Left ventricle myocardium inferior (tissue), 1 donor: ENCODE measurements at regions not wholly inside any gene's neighbourhood (a gene's known extent, or its start where the extent isn't known, plus 50 kb on each side); places are given as distances from the start of the nearest gene placed in this dataset.

Experiments
- DNase-seq: peaks from one replicate; pipeline ENCODE4 v3.0.0-alpha.2; 2020
- H3K27ac ChIP-seq: fragments of 200-600 bp; replicated peaks from 2 replicates; pipeline ENCODE4 v1.8.0; 2021
- H3K27me3 ChIP-seq: fragments of 200-600 bp; 2 replicates; pipeline ENCODE4 v1.8.0; 2021; ENCODE audit warnings: low read depth
- H3K36me3 ChIP-seq: fragments of 200-600 bp; 2 replicates; pipeline ENCODE4 v1.8.0; 2021
- H3K4me1 ChIP-seq: fragments of 200-600 bp; 2 replicates; pipeline ENCODE4 v1.8.0; 2021
- H3K4me3 ChIP-seq: fragments of 200-600 bp; 2 replicates; pipeline ENCODE4 v1.8.0; 2021; ENCODE audit warnings: mild to moderate bottlenecking, moderate library complexity
- H3K9me3 ChIP-seq: fragments of 200-600 bp; replicated peaks from 2 replicates; pipeline ENCODE4 v1.8.0; 2021
- intact Hi-C: fragments of 100-400 bp; cut with micrococcal nuclease; formaldehyde crosslinking; loops from one replicate; pipeline ENCODE4 v1.11.0; 2022
- TF ChIP-seq, protein P1 (sequence below): fragments of 200-600 bp; IDR thresholded peaks from 2 replicates; pipeline ENCODE4 v1.8.0; 2021; ENCODE audit warnings: antibody characterized with exemption, mild to moderate bottlenecking, borderline replicate concordance
- donor health status: DM: no; HTN: yes; CAD: no; lungs with severe emphysema.

- Histone ChIP-seq H3K4me1 (no peaks in the 10 kb centered on the region), H3K27ac (no peak overlapping the region), H3K27me3 (peaks cover 6% of the 10 kb centered on the region), H3K9me3 (no peaks in the 10 kb centered on the region), H3K36me3 (no peaks in the 10 kb centered on the region), H3K4me3 (no peak overlapping the region)
- intact Hi-C loops, result loop anchor here (2.0 kb wide), 1 partner anchor 25 kb away; no protein-coding TSS in a partner anchor
- DNase-seq, result no peak
- TF ChIP-seq, protein P1, sequence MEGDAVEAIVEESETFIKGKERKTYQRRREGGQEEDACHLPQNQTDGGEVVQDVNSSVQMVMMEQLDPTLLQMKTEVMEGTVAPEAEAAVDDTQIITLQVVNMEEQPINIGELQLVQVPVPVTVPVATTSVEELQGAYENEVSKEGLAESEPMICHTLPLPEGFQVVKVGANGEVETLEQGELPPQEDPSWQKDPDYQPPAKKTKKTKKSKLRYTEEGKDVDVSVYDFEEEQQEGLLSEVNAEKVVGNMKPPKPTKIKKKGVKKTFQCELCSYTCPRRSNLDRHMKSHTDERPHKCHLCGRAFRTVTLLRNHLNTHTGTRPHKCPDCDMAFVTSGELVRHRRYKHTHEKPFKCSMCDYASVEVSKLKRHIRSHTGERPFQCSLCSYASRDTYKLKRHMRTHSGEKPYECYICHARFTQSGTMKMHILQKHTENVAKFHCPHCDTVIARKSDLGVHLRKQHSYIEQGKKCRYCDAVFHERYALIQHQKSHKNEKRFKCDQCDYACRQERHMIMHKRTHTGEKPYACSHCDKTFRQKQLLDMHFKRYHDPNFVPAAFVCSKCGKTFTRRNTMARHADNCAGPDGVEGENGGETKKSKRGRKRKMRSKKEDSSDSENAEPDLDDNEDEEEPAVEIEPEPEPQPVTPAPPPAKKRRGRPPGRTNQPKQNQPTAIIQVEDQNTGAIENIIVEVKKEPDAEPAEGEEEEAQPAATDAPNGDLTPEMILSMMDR, result no peak
These were observed 77.5 kb upstream of the ELOVL6 start for GRCh38 chr4:110275871-110276270.

- no peak overlapping the region for H3K4me3 ChIP-seq
- no peaks in the 10 kb centered on the region for H3K9me3 ChIP-seq
- no peaks in the 10 kb centered on the region for H3K36me3 ChIP-seq
- intact Hi-C loops, result no loop called here
- H3K4me1 ChIP-seq, result no peaks in the 10 kb centered on the region
- no peak for DNase-seq
- H3K27me3 ChIP-seq, result no peaks in the 10 kb centered on the region
- no peak overlapping the region for H3K27ac ChIP-seq
- TF ChIP-seq, protein P1, result no peak
These were observed 73.6 kb upstream of the ELOVL6 start for GRCh38 chr4:110271986-110272385.

GRCh38 chr4:110270492-110271197 is 72.2 kb upstream of the ELOVL6 start:
- no peak for DNase-seq
- Histone ChIP-seq H3K4me3 (no peak overlapping the region), H3K27ac (no peak overlapping the region), H3K27me3 (no peaks in the 10 kb centered on the region), H3K36me3 (no peaks in the 10 kb centered on the region), H3K4me1 (no peaks in the 10 kb centered on the region), H3K9me3 (no peaks in the 10 kb centered on the region)
- intact Hi-C loops, result no loop called here
- TF ChIP-seq, protein P1, result no peak

DNA sequence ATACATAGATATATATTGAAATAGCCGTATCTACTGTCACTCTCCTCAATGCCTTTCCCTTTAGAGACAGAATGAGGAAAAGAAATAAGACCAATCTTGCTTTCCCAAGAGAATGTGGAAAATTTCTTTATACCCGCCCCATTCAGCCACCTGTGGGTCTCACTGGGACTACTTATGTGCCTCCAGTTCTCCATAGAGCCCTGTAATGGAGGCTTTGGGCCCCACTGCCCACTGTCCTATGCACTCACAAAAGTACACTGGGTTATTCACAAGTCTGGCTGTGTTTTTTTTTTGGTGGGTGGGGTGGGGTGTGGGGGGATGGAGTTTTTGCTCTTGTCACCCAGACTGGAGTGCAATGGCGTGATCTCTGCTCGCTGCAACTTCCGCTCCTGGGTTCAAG is 70.4 kb upstream of the ELOVL6 start:
- TF ChIP-seq, protein P1, result no peak
- intact Hi-C loops, result no loop called here

DNA sequence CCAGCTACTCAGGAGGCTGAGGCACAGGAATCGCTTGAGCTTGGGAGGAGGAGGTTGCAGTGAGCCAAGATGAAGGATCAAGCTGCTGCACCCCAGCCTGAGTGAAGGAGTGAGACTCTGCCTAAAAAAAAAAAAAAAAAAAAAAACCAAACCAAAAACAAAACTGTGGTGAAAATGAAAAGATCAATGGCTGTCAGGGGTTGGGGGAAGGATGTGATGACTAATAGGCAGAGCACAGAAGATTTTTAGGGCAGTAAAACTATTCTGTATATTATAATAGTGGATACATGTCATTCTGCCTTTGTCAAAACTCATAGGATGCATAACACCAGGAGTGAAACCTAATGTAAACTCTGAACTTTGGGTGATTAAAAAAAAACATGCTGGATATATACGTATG is 69.9 kb upstream of the ELOVL6 start:
- TF ChIP-seq, protein P1, result no peak
- no peaks in the 10 kb centered on the region for H3K27me3 ChIP-seq
- DNase-seq, result no peak
- H3K4me1 ChIP-seq, result no peaks in the 10 kb centered on the region
- no peak overlapping the region for H3K27ac ChIP-seq
- intact Hi-C loops, result no loop called here
- H3K4me3 ChIP-seq, result no peak overlapping the region
- H3K9me3 ChIP-seq, result peaks cover 17% of the 10 kb centered on the region
- no peaks in the 10 kb centered on the region for H3K36me3 ChIP-seq

More for the DNA sequence above, 70.4 kb upstream of the ELOVL6 start:
- peaks cover 14% of the 10 kb centered on the region for H3K9me3 ChIP-seq
- H3K36me3 ChIP-seq, result no peaks in the 10 kb centered on the region
- DNase-seq, result no peak
- H3K4me1 ChIP-seq, result no peaks in the 10 kb centered on the region
- no peak overlapping the region for H3K4me3 ChIP-seq
- H3K27me3 ChIP-seq, result no peaks in the 10 kb centered on the region
- H3K27ac ChIP-seq, result no peak overlapping the region
